Activated T-helper 1 cell treated with anti-CD3 and anti-CD28 coated beads, Interleukin-12 subunit alpha, Interleukin-12 subunit beta, Interleukin-2, Interleukin-4 antibody, amounts not matched to agents 30 ng/mL and 10 ng/mL and 1 ng/mL, durations not matched to agents 14 hours and 24 hours and 36 hours (primary cell): ENCODE measurements at regions not wholly inside any gene's neighbourhood (a gene's known extent, or its start where the extent isn't known, plus 50 kb on each side); places are given as distances from the start of the nearest gene placed in this dataset.

ENCODE experiments used
- DNase-seq: peaks from one replicate; pipeline ENCODE4 v3.0.0; 2021; ENCODE audit warnings: low spot score
- H3K27ac Mint-ChIP-seq: one replicate; pipeline ENCODE4 v1.8.0; 2021; ENCODE audit warnings: mild to moderate bottlenecking, mixed read lengths
- H3K27me3 Mint-ChIP-seq: one replicate; pipeline ENCODE4 v1.8.0; 2022; ENCODE audit warnings: mild to moderate bottlenecking, moderate library complexity, mixed read lengths; ENCODE audit not compliant: insufficient read depth
- H3K36me3 Mint-ChIP-seq: one replicate; pipeline ENCODE4 v1.8.0; 2021; ENCODE audit warnings: low read depth, mixed read lengths
- H3K4me1 Mint-ChIP-seq: one replicate; pipeline ENCODE4 v1.8.0; 2021; ENCODE audit warnings: low read depth, mixed read lengths
- H3K4me3 Mint-ChIP-seq: one replicate; pipeline ENCODE4 v1.8.0; 2021; ENCODE audit warnings: mild to moderate bottlenecking, moderate library complexity, mixed read lengths
- H3K9me3 Mint-ChIP-seq: one replicate; pipeline ENCODE4 v1.8.0; 2021; ENCODE audit warnings: mixed read lengths
- intact Hi-C: fragments of 100-400 bp; cut with micrococcal nuclease; formaldehyde crosslinking; loops from one replicate; pipeline ENCODE4 v1.15.1; 2024

- no peaks in the 10 kb centered on the region for H3K36me3 Mint-ChIP-seq
- no peaks in the 10 kb centered on the region for H3K4me1 Mint-ChIP-seq
- no peaks in the 10 kb centered on the region for H3K9me3 Mint-ChIP-seq
- H3K27ac Mint-ChIP-seq, result no peak overlapping the region
- no peak for DNase-seq
- H3K4me3 Mint-ChIP-seq, result no peak overlapping the region
- intact Hi-C loops, result no loop called here
- H3K27me3 Mint-ChIP-seq, result peaks cover 3% of the 10 kb centered on the region
Observed at GRCh38 chr15:95662638-95663037, 667.9 kb upstream of the NR2F2 start.

GRCh38 chr15:95663156-95664100 is 667.1 kb upstream of the NR2F2 start:
- no peak overlapping the region for H3K4me3 Mint-ChIP-seq
- H3K27me3 Mint-ChIP-seq, result peaks cover 4% of the 10 kb centered on the region
- no peaks in the 10 kb centered on the region for H3K9me3 Mint-ChIP-seq
- intact Hi-C loops, result no loop called here
- H3K4me1 Mint-ChIP-seq, result peaks cover 8% of the 10 kb centered on the region
- DNase-seq, result no peak
- H3K27ac Mint-ChIP-seq, result no peak overlapping the region
- no peaks in the 10 kb centered on the region for H3K36me3 Mint-ChIP-seq

GRCh38 chr15:95664450-95664849 is 666.0 kb upstream of the NR2F2 start:
- Mint-ChIP-seq H3K9me3 (no peaks in the 10 kb centered on the region), H3K4me3 (no peak overlapping the region), H3K27ac (no peak overlapping the region), H3K36me3 (no peaks in the 10 kb centered on the region), H3K4me1 (peaks cover 16% of the 10 kb centered on the region), H3K27me3 (peaks cover 4% of the 10 kb centered on the region)
- no peak for DNase-seq
- intact Hi-C loops, result no loop called here

GRCh38 chr15:95669146-95669922 is 661.2 kb upstream of the NR2F2 start:
- H3K36me3 Mint-ChIP-seq, result no peaks in the 10 kb centered on the region
- H3K4me3 Mint-ChIP-seq, result peak overlapping the region; percentile 2
- no peak for DNase-seq
- peaks cover 19% of the 10 kb centered on the region for H3K4me1 Mint-ChIP-seq
- H3K27me3 Mint-ChIP-seq, result peaks cover 2% of the 10 kb centered on the region
- H3K9me3 Mint-ChIP-seq, result no peaks in the 10 kb centered on the region
- no peak overlapping the region for H3K27ac Mint-ChIP-seq
- intact Hi-C loops, result no loop called here

- Mint-ChIP-seq H3K27ac (no peak overlapping the region), H3K36me3 (no peaks in the 10 kb centered on the region), H3K27me3 (no peaks in the 10 kb centered on the region), H3K4me1 (peaks cover 7% of the 10 kb centered on the region), H3K4me3 (no peak overlapping the region), H3K9me3 (peaks cover 5% of the 10 kb centered on the region)
- DNase-seq, result no peak
- intact Hi-C loops, result no loop called here
Observed at GRCh38 chr15:95674031-95674430, 656.5 kb upstream of the NR2F2 start.

- Mint-ChIP-seq H3K4me3 (no peak overlapping the region), H3K36me3 (no peaks in the 10 kb centered on the region), H3K9me3 (peaks cover 5% of the 10 kb centered on the region), H3K27me3 (no peaks in the 10 kb centered on the region), H3K27ac (no peak overlapping the region), H3K4me1 (no peaks in the 10 kb centered on the region)
- intact Hi-C loops, result no loop called here
- no peak for DNase-seq
Observed at GRCh38 chr15:95676500-95676899, 654.0 kb upstream of the NR2F2 start.

- no peaks in the 10 kb centered on the region for H3K4me1 Mint-ChIP-seq
- peaks cover 5% of the 10 kb centered on the region for H3K9me3 Mint-ChIP-seq
- H3K4me3 Mint-ChIP-seq, result no peak overlapping the region
- DNase-seq, result no peak
- H3K27me3 Mint-ChIP-seq, result peaks cover 3% of the 10 kb centered on the region
- no peaks in the 10 kb centered on the region for H3K36me3 Mint-ChIP-seq
- intact Hi-C loops, result no loop called here
- no peak overlapping the region for H3K27ac Mint-ChIP-seq
Observed at GRCh38 chr15:95679847-95680582, 650.5 kb upstream of the NR2F2 start.

- DNase-seq, result no peak
- Mint-ChIP-seq H3K4me3 (no peak overlapping the region), H3K36me3 (no peaks in the 10 kb centered on the region), H3K4me1 (no peaks in the 10 kb centered on the region), H3K27me3 (peaks cover 3% of the 10 kb centered on the region), H3K27ac (no peak overlapping the region), H3K9me3 (peaks cover under 1% of the 10 kb centered on the region)
- intact Hi-C loops, result no loop called here
Observed at GRCh38 chr15:95680728-95681127, 649.8 kb upstream of the NR2F2 start.

- Mint-ChIP-seq H3K27me3 (peaks cover 3% of the 10 kb centered on the region), H3K36me3 (no peaks in the 10 kb centered on the region), H3K9me3 (no peaks in the 10 kb centered on the region), H3K27ac (no peak overlapping the region), H3K4me3 (no peak overlapping the region), H3K4me1 (no peaks in the 10 kb centered on the region)
- intact Hi-C loops, result no loop called here
- no peak for DNase-seq
Observed at GRCh38 chr15:95681836-95682544, 648.5 kb upstream of the NR2F2 start.

GRCh38 chr15:95684126-95684525 is 646.4 kb upstream of the NR2F2 start:
- Mint-ChIP-seq H3K27me3 (peaks cover 3% of the 10 kb centered on the region), H3K9me3 (no peaks in the 10 kb centered on the region), H3K36me3 (no peaks in the 10 kb centered on the region), H3K4me3 (no peak overlapping the region), H3K4me1 (no peaks in the 10 kb centered on the region), H3K27ac (no peak overlapping the region)
- intact Hi-C loops, result no loop called here
- no peak for DNase-seq

- H3K36me3 Mint-ChIP-seq, result no peaks in the 10 kb centered on the region
- no peak overlapping the region for H3K4me3 Mint-ChIP-seq
- no peaks in the 10 kb centered on the region for H3K4me1 Mint-ChIP-seq
- no peak overlapping the region for H3K27ac Mint-ChIP-seq
- intact Hi-C loops, result no loop called here
- no peak for DNase-seq
- H3K9me3 Mint-ChIP-seq, result peaks cover 5% of the 10 kb centered on the region
- H3K27me3 Mint-ChIP-seq, result peaks cover 3% of the 10 kb centered on the region
Observed at GRCh38 chr15:95684693-95685115, 645.8 kb upstream of the NR2F2 start.

GRCh38 chr15:95687061-95687460 is 643.4 kb upstream of the NR2F2 start:
- H3K27me3 Mint-ChIP-seq, result peaks cover 3% of the 10 kb centered on the region
- intact Hi-C loops, result no loop called here

More at GRCh38 chr15:95687061-95687460, 643.4 kb upstream of the NR2F2 start:
- Mint-ChIP-seq H3K36me3 (no peaks in the 10 kb centered on the region), H3K4me1 (no peaks in the 10 kb centered on the region), H3K27ac (no peak overlapping the region), H3K9me3 (peaks cover 5% of the 10 kb centered on the region), H3K4me3 (no peak overlapping the region)
- no peak for DNase-seq
